IgD-negative memory B cell (primary cell): ENCODE measurements at regions not wholly inside any gene's neighbourhood (a gene's known extent, or its start where the extent isn't known, plus 50 kb on each side); places are given as distances from the start of the nearest gene placed in this dataset.

Source experiments
- H3K27ac Mint-ChIP-seq, 3 donors: one replicate each; pipeline ENCODE4 v1.8.0; 2020 to 2022; ENCODE audit warnings: mild to moderate bottlenecking in 3 of 3, mixed read lengths in 3 of 3, moderate library complexity in 1 of 3
- H3K27me3 Mint-ChIP-seq: one replicate; pipeline ENCODE4 v1.8.0; 2021; ENCODE audit warnings: mixed read lengths
- H3K36me3 Mint-ChIP-seq: one replicate; pipeline ENCODE4 v1.8.0; 2020; ENCODE audit warnings: mild to moderate bottlenecking, mixed read lengths
- H3K4me1 Mint-ChIP-seq, 3 donors: one replicate each; pipeline ENCODE4 v1.8.0; 2020 to 2022; ENCODE audit warnings: mixed read lengths in 3 of 3, mild to moderate bottlenecking in 1 of 3
- H3K4me3 Mint-ChIP-seq, 4 donors: one replicate each; pipeline ENCODE4 v1.8.0; 2020 to 2022; ENCODE audit warnings: mild to moderate bottlenecking in 4 of 4, mixed read lengths in 4 of 4, moderate library complexity in 3 of 4
- H3K9me3 Mint-ChIP-seq, 3 donors: one replicate each; pipeline ENCODE4 v1.8.0; 2020 to 2021; ENCODE audit warnings: mixed read lengths in 3 of 3, mild to moderate bottlenecking in 1 of 3

- Mint-ChIP-seq H3K27ac (no peak overlapping the region), H3K36me3 (peaks cover 1% of the 10 kb centered on the region), H3K9me3 (peaks cover 0 to 8% (median 8%) of the 10 kb centered on the region in 3 donors), H3K4me3 (no peak overlapping the region), H3K4me1 (no peaks in the 10 kb centered on the region), H3K27me3 (no peaks in the 10 kb centered on the region)
Observed at GRCh38 chr10:112030431-112030830, 153.1 kb downstream of the GPAM start.

DNA sequence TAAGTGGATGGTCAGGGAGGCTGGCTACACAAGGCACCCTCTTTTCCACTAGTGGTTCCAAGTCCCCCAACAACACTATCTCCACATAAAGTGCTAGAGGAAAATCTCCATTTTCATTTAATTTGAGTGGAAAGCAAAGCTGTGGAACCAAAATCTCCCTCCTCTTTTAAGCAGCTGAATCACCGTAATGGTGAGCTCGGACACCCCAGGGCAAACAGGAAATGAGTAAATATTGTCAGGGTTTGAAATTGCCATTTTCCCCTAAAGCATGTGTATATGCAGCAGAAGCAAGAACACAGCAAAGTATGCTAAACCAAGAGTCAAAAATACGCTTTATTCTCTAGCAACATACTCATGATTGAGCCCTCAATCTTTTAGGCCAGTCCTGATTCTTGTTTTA is 143.7 kb downstream of the GPAM start:
- H3K4me1 Mint-ChIP-seq: no peaks in the 10 kb centered on the region
- H3K27ac Mint-ChIP-seq: no peak overlapping the region
- H3K27me3 Mint-ChIP-seq: peaks cover 3% of the 10 kb centered on the region
- H3K9me3 Mint-ChIP-seq: peaks cover 0 to 4% (median 2%) of the 10 kb centered on the region in 3 donors
- peaks cover 2% of the 10 kb centered on the region for H3K36me3 Mint-ChIP-seq
- H3K4me3 Mint-ChIP-seq: no peak overlapping the region

GRCh38 chr10:112040696-112041095 is 142.9 kb downstream of the GPAM start:
- Mint-ChIP-seq H3K27ac (no peak overlapping the region), H3K9me3 (peaks cover 2 to 4% (median 3%) of the 10 kb centered on the region in 3 donors), H3K27me3 (peaks cover 3% of the 10 kb centered on the region), H3K4me1 (no peaks in the 10 kb centered on the region), H3K4me3 (no peak overlapping the region), H3K36me3 (peaks cover 2% of the 10 kb centered on the region)

DNA sequence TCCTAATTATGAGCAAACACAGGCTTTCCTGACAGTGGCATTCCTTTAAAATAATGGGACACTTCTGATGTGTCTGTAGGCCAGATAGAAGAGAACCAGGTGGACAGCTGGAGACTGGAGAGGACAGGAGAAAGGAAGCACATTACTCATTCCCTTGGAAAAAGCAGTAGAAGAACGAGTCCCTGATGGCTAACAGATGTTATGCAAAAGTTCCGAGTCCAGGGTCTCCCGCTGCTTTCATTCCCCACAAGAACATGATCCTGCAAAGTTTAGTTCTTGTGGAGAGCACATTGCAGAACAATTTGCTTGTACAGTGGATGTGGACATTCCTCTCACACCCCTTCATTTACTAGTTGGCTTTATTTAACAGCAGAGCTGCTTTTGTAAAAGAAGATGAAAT is 137.6 kb downstream of the GPAM start:
- Mint-ChIP-seq H3K27me3 (no peaks in the 10 kb centered on the region), H3K27ac (no peak overlapping the region), H3K36me3 (peaks cover 2% of the 10 kb centered on the region), H3K4me3 (no peak overlapping the region), H3K9me3 (peaks cover 0 to 4% (median 3%) of the 10 kb centered on the region in 3 donors), H3K4me1 (no peaks in the 10 kb centered on the region)

- Mint-ChIP-seq H3K36me3 (no peaks in the 10 kb centered on the region), H3K4me3 (no peak overlapping the region), H3K27ac (no peak overlapping the region), H3K9me3 (peaks cover 0 to 4% (median 3%) of the 10 kb centered on the region in 3 donors), H3K27me3 (no peaks in the 10 kb centered on the region), H3K4me1 (no peaks in the 10 kb centered on the region)
Observed at GRCh38 chr10:112047674-112048073, 135.9 kb downstream of the GPAM start.

GRCh38 chr10:112052166-112052565 is 131.4 kb downstream of the GPAM start:
- no peaks in the 10 kb centered on the region for H3K4me1 Mint-ChIP-seq
- no peaks in the 10 kb centered on the region for H3K9me3 Mint-ChIP-seq
- H3K4me3 Mint-ChIP-seq: no peak overlapping the region
- no peak overlapping the region for H3K27ac Mint-ChIP-seq
- no peaks in the 10 kb centered on the region for H3K36me3 Mint-ChIP-seq
- no peaks in the 10 kb centered on the region for H3K27me3 Mint-ChIP-seq

DNA sequence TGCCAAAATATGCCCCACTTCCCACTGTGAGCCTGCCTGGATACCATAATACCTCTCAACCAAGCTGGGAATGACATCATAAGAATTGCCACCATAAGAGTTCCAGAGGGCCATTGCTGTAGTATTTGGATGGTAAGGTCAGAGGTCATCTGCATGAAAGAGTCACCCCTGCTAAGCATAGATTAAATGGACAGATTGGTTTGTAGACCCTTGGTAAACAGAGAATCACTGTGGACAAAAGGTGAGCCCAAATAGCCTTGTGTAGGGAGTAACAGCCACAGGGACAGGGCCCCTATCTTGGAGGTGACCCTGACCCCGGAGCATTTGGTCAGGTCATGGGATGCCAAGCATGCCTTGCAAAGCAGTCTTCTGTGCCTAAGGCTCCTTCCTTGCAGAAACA is 129.7 kb downstream of the GPAM start:
- H3K36me3 Mint-ChIP-seq: no peaks in the 10 kb centered on the region
- H3K9me3 Mint-ChIP-seq: no peaks in the 10 kb centered on the region
- H3K27me3 Mint-ChIP-seq: no peaks in the 10 kb centered on the region
- H3K4me1 Mint-ChIP-seq: no peaks in the 10 kb centered on the region
- no peak overlapping the region for H3K27ac Mint-ChIP-seq
- no peak overlapping the region for H3K4me3 Mint-ChIP-seq

- no peaks in the 10 kb centered on the region for H3K9me3 Mint-ChIP-seq
- H3K4me3 Mint-ChIP-seq: no peak overlapping the region
- H3K36me3 Mint-ChIP-seq: no peaks in the 10 kb centered on the region
- H3K27ac Mint-ChIP-seq: no peak overlapping the region
- H3K4me1 Mint-ChIP-seq: no peaks in the 10 kb centered on the region
- H3K27me3 Mint-ChIP-seq: no peaks in the 10 kb centered on the region
Observed at GRCh38 chr10:112054516-112054915, 129.0 kb downstream of the GPAM start.

GRCh38 chr10:112057072-112057471 is 126.5 kb downstream of the GPAM start:
- peaks cover under 1% of the 10 kb centered on the region for H3K27me3 Mint-ChIP-seq
- no peaks in the 10 kb centered on the region for H3K36me3 Mint-ChIP-seq

DNA sequence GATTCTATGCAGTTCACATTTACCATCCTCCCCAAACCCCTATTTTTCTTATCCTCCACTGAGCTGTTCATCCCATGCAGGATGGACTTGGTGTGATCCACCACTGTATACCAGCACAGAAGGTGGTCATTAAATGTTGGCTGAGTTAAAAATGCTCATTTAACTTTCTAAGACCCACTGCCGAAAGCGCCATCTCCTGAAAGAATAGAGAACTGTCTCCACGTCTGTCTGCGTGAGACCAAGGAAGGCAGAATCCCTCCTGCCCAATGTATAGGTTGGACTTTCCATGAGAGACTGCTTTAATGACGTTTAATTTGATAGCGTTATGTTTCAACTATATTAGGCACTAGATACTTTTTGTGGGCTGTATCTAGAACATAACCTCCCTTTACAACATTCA is 124.3 kb downstream of the GPAM start:
- Mint-ChIP-seq H3K27me3 (peaks cover 2% of the 10 kb centered on the region), H3K4me3 (no peak overlapping the region), H3K27ac (no peak overlapping the region), H3K9me3 (peaks cover 0 to 2% (median 0%) of the 10 kb centered on the region in 3 donors), H3K36me3 (no peaks in the 10 kb centered on the region), H3K4me1 (no peaks in the 10 kb centered on the region)

More at GRCh38 chr10:112057072-112057471, 126.5 kb downstream of the GPAM start:
- Mint-ChIP-seq H3K27ac (no peak overlapping the region), H3K4me1 (no peaks in the 10 kb centered on the region), H3K9me3 (no peaks in the 10 kb centered on the region), H3K4me3 (no peak overlapping the region)

DNA sequence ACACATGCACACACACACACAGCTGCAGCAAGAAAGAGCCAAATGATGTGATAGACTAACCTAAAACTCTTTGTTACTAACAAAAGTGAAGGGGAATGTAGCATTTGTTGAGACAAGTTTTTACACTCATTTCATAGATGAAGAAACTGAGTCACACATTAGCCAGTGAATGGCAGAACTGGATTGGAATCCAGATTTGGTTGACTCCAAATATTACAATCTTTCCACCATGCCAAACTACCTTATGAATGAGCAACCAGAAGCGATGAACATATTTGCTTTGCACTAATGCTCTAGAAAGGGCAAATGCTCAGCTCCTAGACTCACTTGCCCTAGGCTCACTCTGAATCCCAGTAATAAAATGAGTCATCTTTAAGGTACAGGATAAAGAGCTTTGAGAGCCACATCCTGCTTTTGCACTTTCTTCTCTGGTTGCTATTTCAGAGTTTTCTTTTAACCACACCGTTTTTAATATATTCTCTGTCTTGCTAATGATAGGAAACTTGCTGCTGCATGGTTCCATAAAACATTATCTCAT is 111.9 kb downstream of the GPAM start:
- Mint-ChIP-seq H3K4me1 (no peaks in the 10 kb centered on the region), H3K4me3 (no peak overlapping the region), H3K27ac (no peak overlapping the region), H3K9me3 (no peaks in the 10 kb centered on the region), H3K36me3 (no peaks in the 10 kb centered on the region), H3K27me3 (no peaks in the 10 kb centered on the region)

- H3K4me1 Mint-ChIP-seq: no peaks in the 10 kb centered on the region
- no peak overlapping the region for H3K27ac Mint-ChIP-seq
- H3K9me3 Mint-ChIP-seq: no peaks in the 10 kb centered on the region
- no peak overlapping the region for H3K4me3 Mint-ChIP-seq
- H3K36me3 Mint-ChIP-seq: no peaks in the 10 kb centered on the region
- no peaks in the 10 kb centered on the region for H3K27me3 Mint-ChIP-seq
Observed at GRCh38 chr10:112078003-112078402, 105.6 kb downstream of the GPAM start.

- no peak overlapping the region for H3K27ac Mint-ChIP-seq
- H3K36me3 Mint-ChIP-seq: peaks cover 2% of the 10 kb centered on the region
- H3K4me1 Mint-ChIP-seq: no peaks in the 10 kb centered on the region
- H3K9me3 Mint-ChIP-seq: no peaks in the 10 kb centered on the region
- H3K4me3 Mint-ChIP-seq: no peak overlapping the region
- no peaks in the 10 kb centered on the region for H3K27me3 Mint-ChIP-seq
Observed at GRCh38 chr10:112080231-112080630, 103.3 kb downstream of the GPAM start.

- H3K4me3 Mint-ChIP-seq: no peak overlapping the region
- H3K9me3 Mint-ChIP-seq: no peaks in the 10 kb centered on the region
- H3K4me1 Mint-ChIP-seq: peaks cover 0 to 2% (median 0%) of the 10 kb centered on the region in 3 donors
Observed at GRCh38 chr10:112082120-112082519, 101.4 kb downstream of the GPAM start.

GRCh38 chr10:112083472-112083871 is 100.1 kb downstream of the GPAM start:
- H3K27ac Mint-ChIP-seq: no peak overlapping the region
- no peaks in the 10 kb centered on the region for H3K9me3 Mint-ChIP-seq
- no peak overlapping the region for H3K4me3 Mint-ChIP-seq
- H3K36me3 Mint-ChIP-seq: peaks cover 2% of the 10 kb centered on the region
- H3K4me1 Mint-ChIP-seq: peaks cover 0 to 2% (median 0%) of the 10 kb centered on the region in 3 donors
- H3K27me3 Mint-ChIP-seq: no peaks in the 10 kb centered on the region

More at GRCh38 chr10:112082120-112082519, 101.4 kb downstream of the GPAM start:
- peaks cover 2% of the 10 kb centered on the region for H3K36me3 Mint-ChIP-seq
- H3K27me3 Mint-ChIP-seq: no peaks in the 10 kb centered on the region
- H3K27ac Mint-ChIP-seq: no peak overlapping the region

GRCh38 chr10:112087953-112088456 is 95.6 kb downstream of the GPAM start:
- Mint-ChIP-seq H3K4me3 (no peak overlapping the region), H3K27me3 (no peaks in the 10 kb centered on the region), H3K27ac (no peak overlapping the region), H3K4me1 (peaks cover 0 to 2% (median 0%) of the 10 kb centered on the region in 3 donors), H3K9me3 (peaks cover 0 to 5% (median 0%) of the 10 kb centered on the region in 3 donors), H3K36me3 (peaks cover 2% of the 10 kb centered on the region)
